ENCODE measurements at regions not wholly inside any gene's neighbourhood (a gene's known extent, or its start where the extent isn't known, plus 50 kb on each side); places are given as distances from the start of the nearest gene placed in this dataset.

DNA sequence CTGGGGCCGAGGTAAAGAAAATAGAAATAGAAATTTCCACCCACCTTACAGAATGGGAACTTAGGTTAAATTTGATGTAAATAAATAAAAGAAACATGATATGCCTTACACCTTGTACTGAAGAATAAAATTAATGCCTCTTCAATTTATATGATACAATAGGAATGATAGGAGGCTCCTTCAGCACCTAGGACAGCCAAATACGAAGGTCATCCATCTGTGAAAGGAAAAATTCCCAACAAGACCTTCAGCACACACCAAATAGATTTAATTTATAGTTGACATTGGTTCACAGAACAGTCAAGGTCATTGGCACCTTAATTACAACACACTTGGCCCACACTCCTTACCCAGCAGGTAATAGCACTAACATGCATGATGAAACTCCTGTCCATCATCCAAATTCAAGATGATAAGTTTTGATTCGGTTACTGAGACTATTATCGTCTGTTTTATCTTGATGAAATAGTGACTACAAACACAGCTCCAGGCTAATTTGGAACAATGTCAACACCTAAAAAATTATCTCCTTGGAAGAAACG lies 250.9 kb downstream of the SNX13 start:
- intact Hi-C loops (cut with DNase I; ENCODE audit: low total_unique reads): no loop called here
- no peaks in the 10 kb centered on the region for H3K36me3 ChIP-seq (ENCODE audit: low read depth, missing control alignments)
- H3K27ac ChIP-seq: no peak overlapping the region
- H3K4me3 ChIP-seq: no peak overlapping the region
- 58 to 67% methylated on average over 5 of the region's 5 CpGs for WGBS, 2 donors
- TF ChIP-seq, protein P1, sequence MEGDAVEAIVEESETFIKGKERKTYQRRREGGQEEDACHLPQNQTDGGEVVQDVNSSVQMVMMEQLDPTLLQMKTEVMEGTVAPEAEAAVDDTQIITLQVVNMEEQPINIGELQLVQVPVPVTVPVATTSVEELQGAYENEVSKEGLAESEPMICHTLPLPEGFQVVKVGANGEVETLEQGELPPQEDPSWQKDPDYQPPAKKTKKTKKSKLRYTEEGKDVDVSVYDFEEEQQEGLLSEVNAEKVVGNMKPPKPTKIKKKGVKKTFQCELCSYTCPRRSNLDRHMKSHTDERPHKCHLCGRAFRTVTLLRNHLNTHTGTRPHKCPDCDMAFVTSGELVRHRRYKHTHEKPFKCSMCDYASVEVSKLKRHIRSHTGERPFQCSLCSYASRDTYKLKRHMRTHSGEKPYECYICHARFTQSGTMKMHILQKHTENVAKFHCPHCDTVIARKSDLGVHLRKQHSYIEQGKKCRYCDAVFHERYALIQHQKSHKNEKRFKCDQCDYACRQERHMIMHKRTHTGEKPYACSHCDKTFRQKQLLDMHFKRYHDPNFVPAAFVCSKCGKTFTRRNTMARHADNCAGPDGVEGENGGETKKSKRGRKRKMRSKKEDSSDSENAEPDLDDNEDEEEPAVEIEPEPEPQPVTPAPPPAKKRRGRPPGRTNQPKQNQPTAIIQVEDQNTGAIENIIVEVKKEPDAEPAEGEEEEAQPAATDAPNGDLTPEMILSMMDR (IDR thresholded peaks at IDR 0.05): no peak
- TF ChIP-seq POLR2A (IDR thresholded peaks at IDR 0.05): no peak
- DNase-seq: no peak
- H3K27me3 ChIP-seq: no peaks in the 10 kb centered on the region
- H3K4me1 ChIP-seq: no peaks in the 10 kb centered on the region
- no peaks in the 10 kb centered on the region for H3K9me3 ChIP-seq

DNA sequence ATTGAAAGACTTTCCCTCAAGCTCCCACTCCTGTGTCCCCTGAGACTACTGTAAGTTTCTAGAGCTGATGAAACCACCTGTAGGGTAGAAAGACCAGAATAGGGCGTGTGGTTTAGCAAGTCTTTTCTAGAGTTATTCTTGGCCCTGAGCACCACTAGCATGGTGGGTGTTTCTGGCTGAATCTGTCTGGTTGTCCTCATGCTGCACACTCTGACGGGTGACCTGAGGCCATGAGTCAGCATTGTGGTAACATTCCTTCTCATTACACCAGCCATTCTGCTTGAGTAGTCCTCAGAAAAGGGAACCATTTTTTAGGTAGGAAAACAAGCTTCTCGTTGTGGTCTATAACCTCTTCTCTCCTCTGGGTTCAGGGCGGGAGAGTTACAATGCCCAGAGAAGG lies 250.3 kb downstream of the SNX13 start:
- Histone ChIP-seq H3K27ac (no peak overlapping the region), H3K9me3 (no peaks in the 10 kb centered on the region), H3K4me1 (no peaks in the 10 kb centered on the region), H3K27me3 (no peaks in the 10 kb centered on the region), H3K36me3 (ENCODE audit: low read depth, missing control alignments) (no peaks in the 10 kb centered on the region), H3K4me3 (no peak overlapping the region)
- 79 to 87% methylated on average over 4 of the region's 4 CpGs for WGBS, 2 donors
- DNase-seq: no peak
- intact Hi-C loops (cut with DNase I; ENCODE audit: low total_unique reads): no loop called here
- TF ChIP-seq, protein P1 (IDR thresholded peaks at IDR 0.05): no peak
- no peak for TF ChIP-seq POLR2A (IDR thresholded peaks at IDR 0.05)

DNA sequence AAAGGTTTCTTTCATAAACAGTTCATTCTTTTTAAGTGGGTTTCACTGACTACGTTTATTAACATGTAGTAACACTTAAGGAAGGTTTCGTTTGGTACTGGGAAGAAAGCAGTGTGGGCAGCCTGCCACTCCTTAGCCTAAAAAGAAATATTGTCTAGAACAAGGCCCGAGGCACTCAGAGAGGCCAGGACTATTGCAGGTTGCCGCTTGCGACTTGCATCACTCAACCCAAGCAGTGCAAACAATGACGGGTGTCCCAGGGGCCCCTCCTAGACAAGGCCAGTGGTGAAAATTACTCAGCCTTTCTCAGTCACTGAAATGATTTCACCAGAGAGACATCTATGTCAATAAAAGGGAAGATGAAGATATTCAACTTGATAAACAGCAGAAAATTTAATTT lies 243.9 kb downstream of the SNX13 start:
- DNase-seq: no peak
- no peaks in the 10 kb centered on the region for H3K4me1 ChIP-seq
- TF ChIP-seq, protein P1 (IDR thresholded peaks at IDR 0.05): no peak
- no peak for TF ChIP-seq POLR2A (IDR thresholded peaks at IDR 0.05)
- intact Hi-C loops (cut with DNase I; ENCODE audit: low total_unique reads): no loop called here
- H3K9me3 ChIP-seq: no peaks in the 10 kb centered on the region
- 50 to 62% methylated on average over 6 of the region's 6 CpGs for WGBS, 2 donors
- H3K4me3 ChIP-seq: no peak overlapping the region
- no peaks in the 10 kb centered on the region for H3K27me3 ChIP-seq
- H3K36me3 ChIP-seq (ENCODE audit: low read depth, missing control alignments): no peaks in the 10 kb centered on the region
- no peak overlapping the region for H3K27ac ChIP-seq

DNA sequence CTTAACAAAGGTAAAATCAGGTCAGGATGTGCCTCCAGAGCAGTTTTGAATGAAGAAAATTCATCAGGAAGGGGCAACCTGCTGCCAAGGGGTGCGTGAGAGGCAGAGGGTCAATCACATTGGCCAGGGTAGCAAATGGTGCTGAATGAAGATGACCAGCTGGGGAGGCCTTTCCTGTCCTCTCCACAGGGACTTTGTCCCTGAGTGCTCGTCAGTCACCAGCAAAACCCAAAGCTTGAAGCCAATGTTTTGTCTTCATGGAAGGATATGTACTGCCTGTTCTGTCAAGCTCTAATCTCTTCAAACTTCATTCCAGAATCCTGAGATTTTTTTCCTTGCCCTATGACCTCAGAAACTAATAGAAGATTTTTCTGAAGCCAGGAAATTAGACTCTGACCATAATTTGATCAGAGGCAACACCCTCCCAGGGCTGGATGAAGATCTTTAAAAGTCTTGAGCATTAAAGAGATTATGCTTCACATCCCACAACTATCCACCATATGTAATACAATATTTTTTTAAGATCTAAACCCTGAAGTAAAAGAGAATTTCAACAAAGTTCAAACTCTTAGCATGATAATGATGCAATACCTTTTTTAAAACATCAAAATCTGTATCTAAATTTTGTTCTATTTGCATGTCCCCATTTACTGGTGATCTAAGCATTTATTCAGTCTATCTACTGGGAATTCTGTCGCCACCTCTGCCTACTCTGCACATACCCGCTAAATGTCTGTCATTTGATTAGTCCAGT lies 243.0 kb downstream of the SNX13 start:
- no peak for TF ChIP-seq POLR2A (IDR thresholded peaks at IDR 0.05)
- TF ChIP-seq, protein P1 (IDR thresholded peaks at IDR 0.05): no peak
- no peak overlapping the region for H3K4me3 ChIP-seq
- WGBS, 2 donors: 89 to 92% methylated on average over 4 of the region's 4 CpGs
- no peaks in the 10 kb centered on the region for H3K36me3 ChIP-seq (ENCODE audit: low read depth, missing control alignments)
- H3K4me1 ChIP-seq: no peaks in the 10 kb centered on the region
- no peak overlapping the region for H3K27ac ChIP-seq
- no peaks in the 10 kb centered on the region for H3K27me3 ChIP-seq
- H3K9me3 ChIP-seq: no peaks in the 10 kb centered on the region
- no peak for DNase-seq
- intact Hi-C loops (cut with DNase I; ENCODE audit: low total_unique reads): no loop called here

DNA sequence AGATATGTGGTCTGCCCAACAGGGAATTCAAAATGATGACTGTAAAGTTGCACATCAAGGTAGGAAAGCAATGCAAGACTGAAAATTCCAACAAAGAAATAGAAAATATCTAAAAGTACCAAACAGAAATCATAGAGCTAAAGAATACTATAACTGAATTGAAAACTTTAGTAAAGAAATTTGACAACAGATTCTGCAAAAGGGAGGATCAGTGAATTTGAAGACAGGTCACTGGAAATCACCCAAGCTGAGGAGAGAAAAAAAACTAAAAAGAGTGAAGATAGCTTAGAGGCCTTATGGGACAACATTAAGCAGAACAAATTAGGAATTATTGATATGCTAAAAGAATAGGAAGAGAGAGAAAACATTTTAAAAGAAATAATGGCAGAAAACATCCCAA lies 240.6 kb downstream of the SNX13 start:
- H3K4me1 ChIP-seq: no peaks in the 10 kb centered on the region
- no peak for DNase-seq
- TF ChIP-seq POLR2A (IDR thresholded peaks at IDR 0.05): no peak
- TF ChIP-seq, protein P1 (IDR thresholded peaks at IDR 0.05): no peak
- no peaks in the 10 kb centered on the region for H3K27me3 ChIP-seq
- no peaks in the 10 kb centered on the region for H3K9me3 ChIP-seq
- intact Hi-C loops (cut with DNase I; ENCODE audit: low total_unique reads): no loop called here
- no peaks in the 10 kb centered on the region for H3K36me3 ChIP-seq (ENCODE audit: low read depth, missing control alignments)
- no peak overlapping the region for H3K27ac ChIP-seq
- H3K4me3 ChIP-seq: no peak overlapping the region
